T-helper 2 cell treated with Interferon-gamma antibody and Interleukin-4, amounts not matched to agents 5 μg/mL and 100 μg/mL, for 36 hours (primary cell): ENCODE measurements at regions not wholly inside any gene's neighbourhood (a gene's known extent, or its start where the extent isn't known, plus 50 kb on each side); places are given as distances from the start of the nearest gene placed in this dataset.

Experiments
- DNase-seq: peaks from one replicate; pipeline ENCODE4 v3.0.0; 2021; ENCODE audit warnings: low spot score
- H3K27ac Mint-ChIP-seq: one replicate; pipeline ENCODE4 v1.8.0; 2021; ENCODE audit warnings: mild to moderate bottlenecking, mixed read lengths
- H3K27me3 Mint-ChIP-seq: one replicate; pipeline ENCODE4 v1.8.0; 2021; ENCODE audit warnings: low read depth, mixed read lengths
- H3K36me3 Mint-ChIP-seq: one replicate; pipeline ENCODE4 v1.8.0; 2021; ENCODE audit warnings: low read depth, mixed read lengths
- H3K4me1 Mint-ChIP-seq: one replicate; pipeline ENCODE4 v1.8.0; 2021; ENCODE audit warnings: low read depth, mixed read lengths
- H3K4me3 Mint-ChIP-seq: one replicate; pipeline ENCODE4 v1.8.0; 2022; ENCODE audit warnings: mild to moderate bottlenecking, moderate library complexity, mixed read lengths
- H3K9me3 Mint-ChIP-seq: one replicate; pipeline ENCODE4 v1.8.0; 2021; ENCODE audit warnings: mixed read lengths

DNA sequence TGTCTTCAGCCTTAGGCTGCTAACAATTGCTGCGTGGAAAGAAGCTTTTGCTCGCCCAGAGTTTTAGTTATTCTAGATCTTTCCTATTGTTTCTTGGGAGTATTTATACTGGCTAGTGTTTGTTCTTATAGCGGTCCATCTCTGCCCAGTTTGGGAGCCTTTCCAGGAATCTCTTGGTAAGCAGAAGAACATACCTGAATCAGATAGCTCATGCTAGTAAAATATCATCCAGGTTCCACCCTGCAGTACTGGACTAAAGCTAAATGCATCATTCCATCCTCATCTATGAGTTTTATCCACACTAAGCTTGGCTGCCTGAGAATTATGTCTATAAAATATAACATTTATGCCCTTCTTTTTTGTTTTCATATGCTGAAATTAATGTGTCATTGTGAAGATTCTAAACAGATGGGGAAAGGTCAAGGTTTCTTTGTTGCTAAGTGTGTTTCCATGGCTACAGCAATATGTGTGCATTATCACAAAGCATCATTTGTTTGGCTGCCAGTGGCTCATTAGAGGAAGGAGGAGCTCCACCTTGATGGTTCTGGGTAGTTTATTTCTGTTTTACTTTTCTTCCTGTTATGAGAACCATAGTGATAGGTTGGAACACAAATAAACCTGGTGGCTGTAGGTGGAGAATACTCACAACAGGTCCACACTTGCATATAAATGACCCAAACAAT, 182.8 kb downstream of the PIK3C3 start:
- Mint-ChIP-seq H3K36me3 (no peaks in the 10 kb centered on the region), H3K27me3 (peaks cover 6% of the 10 kb centered on the region), H3K27ac (no peak overlapping the region), H3K9me3 (peaks cover 12% of the 10 kb centered on the region), H3K4me1 (no peaks in the 10 kb centered on the region), H3K4me3 (no peak overlapping the region)
- DNase-seq: no peak

- no peaks in the 10 kb centered on the region for H3K36me3 Mint-ChIP-seq
- H3K4me3 Mint-ChIP-seq: no peak overlapping the region
- no peaks in the 10 kb centered on the region for H3K4me1 Mint-ChIP-seq
- peaks cover 3% of the 10 kb centered on the region for H3K27me3 Mint-ChIP-seq
- no peak overlapping the region for H3K27ac Mint-ChIP-seq
- no peak for DNase-seq
- H3K9me3 Mint-ChIP-seq: peaks cover 12% of the 10 kb centered on the region
These were observed 186.4 kb downstream of the PIK3C3 start for GRCh38 chr18:42141439-42141838.

- Mint-ChIP-seq H3K4me1 (no peaks in the 10 kb centered on the region), H3K4me3 (no peak overlapping the region), H3K27me3 (no peaks in the 10 kb centered on the region), H3K27ac (no peak overlapping the region), H3K9me3 (no peaks in the 10 kb centered on the region), H3K36me3 (no peaks in the 10 kb centered on the region)
- no peak for DNase-seq
These were observed 200.0 kb downstream of the PIK3C3 start for GRCh38 chr18:42155024-42155423.

- H3K9me3 Mint-ChIP-seq: no peaks in the 10 kb centered on the region
- no peak overlapping the region for H3K4me3 Mint-ChIP-seq
- H3K27me3 Mint-ChIP-seq: no peaks in the 10 kb centered on the region
- DNase-seq: no peak
- H3K27ac Mint-ChIP-seq: no peak overlapping the region
- H3K36me3 Mint-ChIP-seq: no peaks in the 10 kb centered on the region
- H3K4me1 Mint-ChIP-seq: no peaks in the 10 kb centered on the region
These were observed 201.2 kb downstream of the PIK3C3 start for GRCh38 chr18:42156281-42156680.

GRCh38 chr18:42157420-42157819, 202.4 kb downstream of the PIK3C3 start:
- no peak overlapping the region for H3K27ac Mint-ChIP-seq
- no peaks in the 10 kb centered on the region for H3K9me3 Mint-ChIP-seq
- H3K4me3 Mint-ChIP-seq: no peak overlapping the region
- H3K36me3 Mint-ChIP-seq: no peaks in the 10 kb centered on the region
- DNase-seq: no peak
- H3K27me3 Mint-ChIP-seq: no peaks in the 10 kb centered on the region
- no peaks in the 10 kb centered on the region for H3K4me1 Mint-ChIP-seq

DNA sequence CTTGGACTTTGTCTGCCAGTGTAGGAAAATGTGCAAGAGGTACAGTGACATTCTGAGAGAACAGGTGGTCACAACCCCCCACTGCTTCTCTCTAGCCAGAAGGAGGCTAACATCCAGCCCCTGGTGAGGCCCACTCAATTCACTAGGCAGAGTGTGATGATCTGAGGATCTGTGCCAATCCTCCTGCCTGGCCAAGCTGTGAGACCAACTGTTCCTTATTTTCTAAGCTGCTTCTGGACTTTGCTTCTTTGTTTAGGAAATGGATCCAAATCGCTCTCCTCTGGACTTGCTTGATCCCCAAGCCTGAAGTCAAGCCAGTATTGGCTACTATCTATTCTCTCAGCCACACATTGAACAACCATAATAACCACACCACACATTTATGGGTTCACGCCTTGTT, 202.8 kb downstream of the PIK3C3 start:
- Mint-ChIP-seq H3K4me1 (no peaks in the 10 kb centered on the region), H3K4me3 (no peak overlapping the region), H3K27me3 (no peaks in the 10 kb centered on the region), H3K9me3 (no peaks in the 10 kb centered on the region), H3K36me3 (no peaks in the 10 kb centered on the region), H3K27ac (no peak overlapping the region)
- DNase-seq: no peak

DNA sequence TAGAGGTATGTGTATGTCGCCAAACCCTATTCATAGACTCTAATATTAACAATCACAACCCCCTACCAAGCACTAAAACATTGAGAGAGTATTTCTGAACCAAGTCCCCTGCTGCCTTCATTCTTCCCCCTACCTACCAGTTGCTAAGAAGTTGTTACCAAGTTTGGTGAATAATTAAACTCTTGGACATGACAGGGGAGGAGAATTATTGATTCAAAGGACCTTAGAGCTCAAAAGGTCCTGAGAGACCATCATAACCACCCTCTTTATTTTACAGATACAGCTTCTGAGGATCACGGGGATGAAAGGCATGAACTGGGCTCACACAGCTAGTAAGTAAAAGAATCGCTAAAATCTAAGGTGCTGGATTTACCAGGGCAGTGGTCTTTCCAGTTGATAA, 204.1 kb downstream of the PIK3C3 start:
- Mint-ChIP-seq H3K4me3 (no peak overlapping the region), H3K27ac (no peak overlapping the region), H3K4me1 (no peaks in the 10 kb centered on the region), H3K27me3 (no peaks in the 10 kb centered on the region), H3K9me3 (no peaks in the 10 kb centered on the region), H3K36me3 (no peaks in the 10 kb centered on the region)
- DNase-seq: no peak

DNA sequence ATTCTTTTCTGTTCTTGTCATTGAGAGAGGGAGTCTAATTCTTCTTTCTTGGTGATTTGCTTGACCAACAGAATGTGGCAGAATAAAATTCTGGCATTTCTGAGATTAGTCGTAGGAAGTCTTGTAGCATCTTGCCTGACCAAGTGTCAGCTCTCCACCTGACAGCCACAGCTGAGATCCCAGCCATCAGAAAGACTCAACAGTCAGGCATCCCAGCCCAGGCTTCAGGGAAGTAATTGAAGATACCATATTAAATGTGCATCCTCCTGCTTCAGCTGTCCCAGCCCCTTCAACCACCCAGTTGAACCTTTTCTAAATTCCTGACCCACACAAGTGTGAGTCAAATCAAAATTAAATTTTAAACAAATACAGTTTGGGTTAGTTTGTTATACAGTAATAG, 208.3 kb downstream of the PIK3C3 start:
- Mint-ChIP-seq H3K27ac (no peak overlapping the region), H3K27me3 (no peaks in the 10 kb centered on the region), H3K9me3 (no peaks in the 10 kb centered on the region), H3K36me3 (no peaks in the 10 kb centered on the region), H3K4me3 (no peak overlapping the region), H3K4me1 (no peaks in the 10 kb centered on the region)
- DNase-seq: no peak

DNA sequence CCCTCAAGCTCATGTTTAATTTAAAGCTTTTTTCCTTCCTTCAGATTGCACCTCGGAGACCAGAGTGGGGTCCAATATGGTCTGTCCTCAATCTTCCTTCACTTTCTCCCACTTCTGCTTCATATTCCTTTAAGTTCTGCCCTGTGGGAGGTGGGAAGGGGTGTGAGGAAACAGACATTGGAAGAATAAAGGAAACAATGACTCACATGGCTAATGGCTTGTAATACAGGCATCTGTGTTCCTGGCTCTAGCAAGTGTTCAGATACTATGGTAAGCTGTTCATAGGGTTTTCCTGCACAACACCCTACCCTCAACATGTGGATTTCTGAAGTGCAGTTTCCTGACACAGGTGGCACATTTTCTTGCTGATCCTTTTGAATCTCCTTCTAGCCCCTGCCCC, 209.5 kb downstream of the PIK3C3 start:
- Mint-ChIP-seq H3K27ac (no peak overlapping the region), H3K27me3 (no peaks in the 10 kb centered on the region), H3K36me3 (no peaks in the 10 kb centered on the region), H3K4me3 (no peak overlapping the region), H3K4me1 (no peaks in the 10 kb centered on the region), H3K9me3 (no peaks in the 10 kb centered on the region)
- no peak for DNase-seq

- H3K27me3 Mint-ChIP-seq: no peaks in the 10 kb centered on the region
- no peak overlapping the region for H3K4me3 Mint-ChIP-seq
- H3K4me1 Mint-ChIP-seq: no peaks in the 10 kb centered on the region
- H3K36me3 Mint-ChIP-seq: no peaks in the 10 kb centered on the region
- no peak for DNase-seq
- H3K9me3 Mint-ChIP-seq: no peaks in the 10 kb centered on the region
- no peak overlapping the region for H3K27ac Mint-ChIP-seq
These were observed 211.0 kb downstream of the PIK3C3 start for GRCh38 chr18:42165922-42166513.

- no peaks in the 10 kb centered on the region for H3K4me1 Mint-ChIP-seq
- H3K36me3 Mint-ChIP-seq: no peaks in the 10 kb centered on the region
- H3K27ac Mint-ChIP-seq: no peak overlapping the region
- no peak for DNase-seq
- H3K4me3 Mint-ChIP-seq: no peak overlapping the region
- no peaks in the 10 kb centered on the region for H3K27me3 Mint-ChIP-seq
- H3K9me3 Mint-ChIP-seq: no peaks in the 10 kb centered on the region
These were observed 213.5 kb downstream of the PIK3C3 start for GRCh38 chr18:42168487-42168886.

GRCh38 chr18:42168907-42169306, 213.9 kb downstream of the PIK3C3 start:
- H3K4me1 Mint-ChIP-seq: no peaks in the 10 kb centered on the region
- H3K9me3 Mint-ChIP-seq: no peaks in the 10 kb centered on the region
- H3K27ac Mint-ChIP-seq: no peak overlapping the region
- no peak overlapping the region for H3K4me3 Mint-ChIP-seq
- no peaks in the 10 kb centered on the region for H3K27me3 Mint-ChIP-seq
- DNase-seq: no peak
- H3K36me3 Mint-ChIP-seq: no peaks in the 10 kb centered on the region

DNA sequence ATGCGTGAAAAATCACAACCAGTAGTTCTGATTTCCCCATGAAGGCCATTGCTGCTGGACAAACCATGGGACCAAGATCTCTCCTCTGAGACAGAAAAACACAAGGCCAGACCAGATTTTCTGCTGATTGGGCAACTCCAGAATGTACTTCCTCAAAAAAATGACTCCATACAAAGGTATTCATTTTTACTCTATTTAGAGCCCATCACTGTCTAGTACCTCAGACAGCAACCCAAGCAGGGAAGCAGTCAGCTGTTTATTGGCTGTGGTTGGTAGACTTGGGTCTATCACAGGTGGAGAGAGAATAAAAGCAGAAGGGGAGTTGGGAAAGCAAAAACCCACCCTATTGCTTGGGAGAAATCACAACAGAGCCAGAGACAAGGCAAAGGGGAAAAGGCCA, 219.9 kb downstream of the PIK3C3 start:
- Mint-ChIP-seq H3K4me1 (no peaks in the 10 kb centered on the region), H3K9me3 (no peaks in the 10 kb centered on the region), H3K4me3 (no peak overlapping the region), H3K27ac (no peak overlapping the region), H3K27me3 (peaks cover 2% of the 10 kb centered on the region), H3K36me3 (no peaks in the 10 kb centered on the region)
- DNase-seq: no peak

DNA sequence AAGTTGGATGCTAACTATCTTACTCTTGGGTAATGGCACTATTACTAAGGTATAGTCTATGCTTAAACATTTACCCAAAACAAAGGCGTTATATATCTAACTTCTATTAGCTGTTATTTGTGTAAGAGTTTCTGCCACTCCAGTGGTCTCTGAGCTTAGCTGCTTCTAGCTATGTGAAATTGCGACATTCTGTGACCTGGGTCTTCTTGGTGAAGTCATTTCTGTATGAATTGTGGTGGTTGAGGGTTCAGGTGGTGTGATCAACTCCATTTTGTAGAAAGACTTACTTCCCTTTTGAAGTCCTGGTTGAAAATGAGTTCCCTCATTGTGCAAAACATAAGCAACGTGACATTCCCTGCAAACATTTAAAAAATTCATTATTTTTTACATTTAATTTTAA, 221.6 kb downstream of the PIK3C3 start:
- no peak overlapping the region for H3K4me3 Mint-ChIP-seq
- no peaks in the 10 kb centered on the region for H3K4me1 Mint-ChIP-seq
- DNase-seq: no peak
- H3K36me3 Mint-ChIP-seq: no peaks in the 10 kb centered on the region
- H3K27me3 Mint-ChIP-seq: peaks cover 2% of the 10 kb centered on the region
- no peaks in the 10 kb centered on the region for H3K9me3 Mint-ChIP-seq
- H3K27ac Mint-ChIP-seq: no peak overlapping the region

DNA sequence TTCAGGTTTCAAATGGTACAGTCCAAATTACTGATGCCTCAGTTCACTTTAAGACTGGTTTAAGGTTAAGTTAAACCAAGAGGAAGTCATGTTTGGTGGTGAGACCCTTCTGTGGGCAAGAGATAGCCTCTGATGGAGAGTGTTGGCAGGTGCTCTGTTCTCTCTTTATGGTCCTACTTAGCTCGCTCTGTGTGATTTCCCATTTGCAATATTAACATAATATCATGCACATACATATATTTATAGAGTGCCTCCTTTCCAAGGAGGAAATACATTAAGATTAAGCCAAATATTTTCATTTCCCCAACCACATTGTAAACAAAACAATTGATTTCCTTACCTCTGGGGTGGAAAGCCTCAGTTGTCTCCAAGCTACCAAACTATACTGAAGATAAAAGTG, 222.4 kb downstream of the PIK3C3 start:
- no peaks in the 10 kb centered on the region for H3K4me1 Mint-ChIP-seq

More for the DNA sequence above, 222.4 kb downstream of the PIK3C3 start:
- H3K27ac Mint-ChIP-seq: no peak overlapping the region
- H3K4me3 Mint-ChIP-seq: no peak overlapping the region
- H3K9me3 Mint-ChIP-seq: no peaks in the 10 kb centered on the region
- DNase-seq: no peak
- no peaks in the 10 kb centered on the region for H3K36me3 Mint-ChIP-seq
- H3K27me3 Mint-ChIP-seq: peaks cover 2% of the 10 kb centered on the region
